Endothelial cell of umbilical vein (primary cell): ENCODE measurements at regions not wholly inside any gene's neighbourhood (a gene's known extent, or its start where the extent isn't known, plus 50 kb on each side); places are given as distances from the start of the nearest gene placed in this dataset.

Experiments
- BruUV-seq: library from RNA; stranded (reverse); fragments of 400-500 nt; replicated peaks from 2 replicates; lab custom pipeline; 2021; lab: Mats Ljungman, UMichigan
- CTCF ChIA-PET: fragments of 300-600, 350-600 bp; sonication (Branson Sonifier 250); formaldehyde crosslinking; loops from one replicate; lab custom pipeline; 2021; ENCODE audit warnings: antibody characterized with exemption, inconsistent platforms; lab: Charles Lee
- POLR2A ChIA-PET: fragments of 300-600, 350-600 bp; sonication (Branson Sonifier 250); formaldehyde crosslinking; loops from one replicate; lab custom pipeline; 2021; ENCODE audit warnings: antibody characterized with exemption, inconsistent platforms; lab: Charles Lee
- DNase-seq: peaks from one replicate; pipeline ENCODE4 v3.0.0-alpha.2; 2011; ENCODE audit warnings: low read depth, low spot score
- FAIRE-seq: peaks from 2 replicates; lab custom pipeline; 2011; peaks lifted over from hg19 to GRCh38; lab: Jason Lieb, UNC
- H2AFZ ChIP-seq: 2 replicates; pipeline ENCODE4 v1.6.0; 2012; ENCODE audit warnings: low read depth, low read length, control low read depth, inconsistent platforms
- H3K27ac ChIP-seq: 2 replicates; pipeline ENCODE4 v1.5.1; 2011; ENCODE audit warnings: low read depth, mild to moderate bottlenecking, control low read depth, low read length, moderate library complexity; ENCODE audit not compliant: insufficient read depth
- H3K27me3 ChIP-seq, 2 experiments: 2 replicates each; pipeline versions ENCODE4 v1.6.0 to v1.6.1; 2011; ENCODE audit warnings: low read length in 2 of 2, mixed read lengths in 1 of 2; ENCODE audit not compliant: control insufficient read depth in 2 of 2, insufficient read depth in 2 of 2
- H3K36me3 ChIP-seq, 2 experiments: 2 replicates in 1 of 2; 3 replicates in 1 of 2; pipeline ENCODE4 v1.5.1; 2011; ENCODE audit warnings: low read length in 2 of 2, mild to moderate bottlenecking in 1 of 2, moderate library complexity in 1 of 2; ENCODE audit not compliant: control insufficient read depth in 2 of 2, insufficient read depth in 2 of 2; ENCODE audit errors: extremely low read depth in 1 of 2
- H3K4me1 ChIP-seq: 3 replicates; pipeline ENCODE4 v1.5.1; 2011; ENCODE audit warnings: mild to moderate bottlenecking, low read length; ENCODE audit not compliant: control insufficient read depth, insufficient read depth; ENCODE audit errors: extremely low read depth
- H3K4me2 ChIP-seq: 2 replicates; pipeline ENCODE4 v1.6.1; 2011; ENCODE audit warnings: low read length, control low read depth, mixed read lengths; ENCODE audit not compliant: insufficient read depth
- H3K4me3 ChIP-seq, 3 experiments: fragments of 200-600 bp in 1 of 3; sonication (generic), shearing (Covaris generic) in 1 of 3; replicated peaks in 1 of 3; 2 replicates each; pipeline ENCODE4 v1.5.1; 2011 to 2016; ENCODE audit warnings: control low read depth in 3 of 3, low read length in 3 of 3, mild to moderate bottlenecking in 2 of 3, inconsistent platforms in 1 of 3, low read depth in 1 of 3, moderate library complexity in 1 of 3; ENCODE audit not compliant: insufficient read depth in 1 of 3
- H3K79me2 ChIP-seq: 2 replicates; pipeline ENCODE4 v1.6.0; 2012; ENCODE audit warnings: low read length, inconsistent platforms; ENCODE audit not compliant: control insufficient read depth, insufficient read depth
- H3K9ac ChIP-seq: replicated peaks from 2 replicates; pipeline ENCODE3; 2011; ENCODE audit warnings: low read length, control low read depth; ENCODE audit not compliant: insufficient read depth; ENCODE audit errors: extremely low read depth
- H3K9me1 ChIP-seq: replicated peaks from 3 replicates; pipeline ENCODE4 v1.6.0; 2011; ENCODE audit warnings: mild to moderate bottlenecking, low read length; ENCODE audit not compliant: control insufficient read depth, insufficient read depth; ENCODE audit errors: extremely low read depth
- H3K9me3 ChIP-seq: replicated peaks from 2 replicates; pipeline ENCODE4 v1.5.1; 2012; ENCODE audit warnings: low read length, inconsistent platforms; ENCODE audit not compliant: control insufficient read depth, insufficient read depth
- H4K20me1 ChIP-seq: replicated peaks from 2 replicates; pipeline ENCODE3; 2011; ENCODE audit warnings: mild to moderate bottlenecking, low read length; ENCODE audit not compliant: control insufficient read depth, insufficient read depth; ENCODE audit errors: extremely low read depth
- EZH2 ChIP-seq: IDR thresholded peaks from 2 replicates; pipeline ENCODE4 v1.6.1; 2012; ENCODE audit warnings: borderline replicate concordance, low read depth, mild to moderate bottlenecking, moderate library complexity, low read length, inconsistent platforms; ENCODE audit not compliant: severe bottlenecking
- FOS ChIP-seq: IDR thresholded peaks from 2 replicates; pipeline ENCODE4 v1.6.1; 2011; ENCODE audit warnings: mild to moderate bottlenecking, low read length, moderate library complexity, borderline replicate concordance; ENCODE audit not compliant: insufficient read depth
- GATA2 ChIP-seq: IDR thresholded peaks from 2 replicates; pipeline ENCODE4 v1.7.0; 2011; ENCODE audit warnings: low read depth, mild to moderate bottlenecking, moderate library complexity, mixed read lengths, low read length; ENCODE audit not compliant: insufficient read length, insufficient read depth
- JUN ChIP-seq: IDR thresholded peaks from 2 replicates; pipeline ENCODE4 v1.6.1; 2011; ENCODE audit warnings: borderline replicate concordance, low read depth; ENCODE audit not compliant: insufficient read length, insufficient read depth
- MYC ChIP-seq: IDR thresholded peaks from one replicate; pipeline ENCODE4 v1.6.1; 2011; ENCODE audit warnings: mild to moderate bottlenecking, low read depth, low read length
- POLR2A ChIP-seq: IDR thresholded peaks from 2 replicates; pipeline ENCODE4 v1.6.1; 2012; ENCODE audit warnings: low read depth, mild to moderate bottlenecking, control low read depth, low read length
- POLR2AphosphoS5 ChIP-seq: IDR thresholded peaks from 2 replicates; pipeline ENCODE4 v1.6.1; 2012; ENCODE audit warnings: low read depth, mild to moderate bottlenecking, control low read depth, low read length, moderate library complexity; ENCODE audit not compliant: insufficient read depth
- dilution Hi-C: fragments of 300-500 bp; cut with MboI; formaldehyde crosslinking; loops from one replicate; pipeline ENCODE4 v1.15.0; 2019; ENCODE audit warnings: low sequenced_read_pairs; ENCODE audit not compliant: extremely low pct_ligation_motif_present
- intact Hi-C: fragments of 100-400 bp; cut with micrococcal nuclease; formaldehyde crosslinking; loops from one replicate; pipeline ENCODE4 v1.10.0; 2022
- TF ChIP-seq, protein P1 (sequence below), 2 donors: IDR thresholded peaks; 1 replicate in 1 of 2; 2 replicates in 1 of 2; pipeline ENCODE4 v1.5.1; 2011; ENCODE audit warnings: low read length in 2 of 2, mild to moderate bottlenecking in 2 of 2, moderate library complexity in 2 of 2, control low read depth in 1 of 2, inconsistent platforms in 1 of 2, low read depth in 1 of 2; ENCODE audit not compliant: insufficient read depth in 1 of 2; ENCODE audit errors: extremely low read depth in 1 of 2
- TF ChIP-seq, protein P2 (sequence below): IDR thresholded peaks from 2 replicates; pipeline ENCODE4 v1.6.1; 2011; ENCODE audit not compliant: insufficient read depth, insufficient read length

DNA sequence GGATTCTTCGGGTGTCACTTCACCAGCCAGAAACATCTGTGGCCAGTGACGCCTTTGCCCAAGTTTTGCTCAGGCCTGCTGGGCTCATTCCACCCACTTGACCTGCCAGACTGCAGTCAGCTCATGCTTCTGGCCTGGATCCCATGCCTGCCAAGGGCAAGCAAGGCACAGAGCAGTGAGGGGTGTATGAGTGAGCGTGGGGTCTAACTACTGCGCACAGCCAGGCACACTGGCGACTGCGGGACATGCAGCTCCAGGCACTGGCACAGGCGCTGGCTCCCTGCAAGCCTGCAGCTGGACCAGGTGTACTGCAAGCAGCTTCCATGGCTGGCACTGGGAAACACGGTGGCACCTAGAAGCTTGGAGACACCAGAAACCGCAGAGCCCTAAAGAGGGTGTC, 80.1 kb downstream of the MTERF1 start:
- CTCF ChIA-PET: interaction anchor here (2.2 kb wide), 1 partner anchor 30 kb away, joined by 6 read pairs; no protein-coding TSS in a partner anchor
- Histone ChIP-seq H3K9me3 (no peaks in the 10 kb centered on the region), H3K27ac (no peak overlapping the region), H3K4me2 (no peak overlapping the region), H3K9ac (no peak overlapping the region), H4K20me1 (no peaks in the 10 kb centered on the region), H2AFZ (no peak overlapping the region), H3K27me3 (no peaks in the 10 kb centered on the region), H3K4me1 (no peaks in the 10 kb centered on the region), H3K79me2 (no peaks in the 10 kb centered on the region), H3K36me3 (no peaks in the 10 kb centered on the region), H3K9me1 (no peaks in the 10 kb centered on the region), H3K4me3 (no peak overlapping the region)
- POLR2A ChIA-PET: no interaction called here
- FAIRE-seq (no peak), DNase-seq (no peak)
- intact Hi-C loops (no loop called here), dilution Hi-C loops (no loop called here)
- TF ChIP-seq EZH2: no peak
- no peak for TF ChIP-seq JUN
- TF ChIP-seq, protein P1, sequence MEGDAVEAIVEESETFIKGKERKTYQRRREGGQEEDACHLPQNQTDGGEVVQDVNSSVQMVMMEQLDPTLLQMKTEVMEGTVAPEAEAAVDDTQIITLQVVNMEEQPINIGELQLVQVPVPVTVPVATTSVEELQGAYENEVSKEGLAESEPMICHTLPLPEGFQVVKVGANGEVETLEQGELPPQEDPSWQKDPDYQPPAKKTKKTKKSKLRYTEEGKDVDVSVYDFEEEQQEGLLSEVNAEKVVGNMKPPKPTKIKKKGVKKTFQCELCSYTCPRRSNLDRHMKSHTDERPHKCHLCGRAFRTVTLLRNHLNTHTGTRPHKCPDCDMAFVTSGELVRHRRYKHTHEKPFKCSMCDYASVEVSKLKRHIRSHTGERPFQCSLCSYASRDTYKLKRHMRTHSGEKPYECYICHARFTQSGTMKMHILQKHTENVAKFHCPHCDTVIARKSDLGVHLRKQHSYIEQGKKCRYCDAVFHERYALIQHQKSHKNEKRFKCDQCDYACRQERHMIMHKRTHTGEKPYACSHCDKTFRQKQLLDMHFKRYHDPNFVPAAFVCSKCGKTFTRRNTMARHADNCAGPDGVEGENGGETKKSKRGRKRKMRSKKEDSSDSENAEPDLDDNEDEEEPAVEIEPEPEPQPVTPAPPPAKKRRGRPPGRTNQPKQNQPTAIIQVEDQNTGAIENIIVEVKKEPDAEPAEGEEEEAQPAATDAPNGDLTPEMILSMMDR (IDR thresholded peaks at IDR 0.05; ENCODE audit: extremely low read depth in 1 of 2, insufficient read depth in 1 of 2, low read depth in 1 of 2, low read length in 2 of 2): no peak
- no peak for TF ChIP-seq MYC
- TF ChIP-seq FOS: no peak
- no peak for TF ChIP-seq GATA2
- TF ChIP-seq, protein P2, sequence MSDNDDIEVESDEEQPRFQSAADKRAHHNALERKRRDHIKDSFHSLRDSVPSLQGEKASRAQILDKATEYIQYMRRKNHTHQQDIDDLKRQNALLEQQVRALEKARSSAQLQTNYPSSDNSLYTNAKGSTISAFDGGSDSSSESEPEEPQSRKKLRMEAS: no peak
- TF ChIP-seq POLR2A: no peak
- TF ChIP-seq POLR2AphosphoS5: no peak
- no TSS peak for BruUV-seq
